PC-3 (cell line): ENCODE measurements at regions not wholly inside any gene's neighbourhood (a gene's known extent, or its start where the extent isn't known, plus 50 kb on each side); places are given as distances from the start of the nearest gene placed in this dataset.

ENCODE experiments used
- CTCF ChIP-seq: fragments of 300-600 bp; sonication (generic); conservative IDR thresholded peaks from 2 replicates; pipeline ENCODE4 v1.5.1; 2017; ENCODE audit warnings: antibody characterized with exemption, low read depth, mild to moderate bottlenecking, low read length
- EZH2phosphoT487 ChIP-seq: fragments of 300-600 bp; sonication (generic); IDR thresholded peaks from 2 replicates; pipeline ENCODE4 v1.6.1; 2018; ENCODE audit warnings: mild to moderate bottlenecking, antibody characterized with exemption, low read length, borderline replicate concordance

DNA sequence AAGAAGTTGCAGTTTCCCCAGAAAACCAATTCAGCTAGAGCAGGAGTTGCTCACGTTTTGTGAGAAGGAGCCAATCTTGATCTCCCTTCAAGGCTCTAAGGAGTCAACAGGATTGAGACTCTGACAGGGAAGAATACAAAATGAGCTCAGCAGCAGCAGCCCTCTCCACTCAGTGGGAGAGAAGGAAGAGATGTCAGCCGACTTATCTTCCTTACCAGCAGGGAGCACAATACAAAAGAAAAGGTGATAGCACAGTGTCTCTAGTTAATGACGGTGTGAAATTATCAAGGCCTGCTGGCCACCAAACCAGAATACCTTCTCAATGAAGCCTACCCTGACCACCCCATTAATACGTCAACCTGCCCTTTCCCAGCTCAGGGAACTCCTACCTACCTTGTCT is 223.6 kb upstream of the TMPO start:
- no peak for TF ChIP-seq CTCF
- no peak for TF ChIP-seq EZH2phosphoT487
